IPS DF 6.9 (cell line): ENCODE measurements at regions not wholly inside any gene's neighbourhood (a gene's known extent, or its start where the extent isn't known, plus 50 kb on each side); places are given as distances from the start of the nearest gene placed in this dataset.
"Not testable (repeated sequence)": the region's sequence is repeated elsewhere in the genome, so short reads cannot be mapped to it uniquely, and the experiment has no call there.

Source experiments
- DNase-seq: peaks from one replicate; pipeline ENCODE4 v3.0.0-alpha.2; 2013; ENCODE audit warnings: low read depth, low spot score
- H3K27ac ChIP-seq: one replicate; pipeline ENCODE4 v1.5.1; 2013; ENCODE audit warnings: low read length, control low read depth
- H3K27me3 ChIP-seq: 2 replicates; pipeline ENCODE4 v1.6.1; 2013; ENCODE audit warnings: mild to moderate bottlenecking, low read length; ENCODE audit not compliant: control insufficient read depth, insufficient read depth
- H3K36me3 ChIP-seq: 2 replicates; pipeline ENCODE4 v1.6.1; 2013; ENCODE audit warnings: low read length; ENCODE audit not compliant: control insufficient read depth, insufficient read depth
- H3K4me1 ChIP-seq: 2 replicates; pipeline ENCODE4 v1.6.1; 2013; ENCODE audit warnings: low read length; ENCODE audit not compliant: control insufficient read depth, insufficient read depth
- H3K4me3 ChIP-seq: 2 replicates; pipeline ENCODE4 v1.5.1; 2013; ENCODE audit warnings: mild to moderate bottlenecking, low read length
- H3K9me3 ChIP-seq: 2 replicates; pipeline ENCODE4 v1.6.1; 2013; ENCODE audit warnings: low read length, inconsistent platforms; ENCODE audit not compliant: control insufficient read depth, insufficient read depth
- WGBS: extraction: QIAGEN DNeasy Blood & Tissue Kit; methylation state at CpG from one replicate; pipeline ENCODE4 v1.1.7; 2013; ENCODE audit warnings: mixed read lengths, missing lambda C conversion rate; ENCODE audit not compliant: insufficient read length, insufficient coverage; 5-methylcytosine and 5-hydroxymethylcytosine counted together

DNA sequence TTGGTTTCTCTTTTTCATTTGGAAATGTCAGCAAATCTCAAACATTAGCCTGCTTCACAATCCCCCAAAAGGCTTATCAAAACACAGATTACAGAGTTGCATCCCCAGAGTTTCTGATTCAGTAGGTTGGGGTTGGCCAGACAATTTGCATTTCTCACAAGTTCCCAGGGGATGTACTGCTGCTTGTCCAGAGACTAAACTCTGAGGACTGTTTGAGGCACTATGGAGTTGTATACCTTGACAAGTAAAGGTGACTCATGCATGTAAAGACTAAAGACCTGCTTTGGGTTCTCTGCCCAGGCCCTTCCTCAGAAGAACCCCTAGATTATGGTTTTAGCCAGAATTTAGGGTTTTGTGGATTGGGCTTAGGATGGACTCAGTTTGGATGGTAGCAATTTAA is 151.1 kb upstream of the ARHGEF26 start:
- H3K36me3 ChIP-seq: no peaks in the 10 kb centered on the region
- DNase-seq: no peak
- no peak overlapping the region for H3K4me3 ChIP-seq
- no peak overlapping the region for H3K27ac ChIP-seq
- H3K27me3 ChIP-seq: no peaks in the 10 kb centered on the region
- H3K4me1 ChIP-seq: no peaks in the 10 kb centered on the region
- H3K9me3 ChIP-seq: no peaks in the 10 kb centered on the region

DNA sequence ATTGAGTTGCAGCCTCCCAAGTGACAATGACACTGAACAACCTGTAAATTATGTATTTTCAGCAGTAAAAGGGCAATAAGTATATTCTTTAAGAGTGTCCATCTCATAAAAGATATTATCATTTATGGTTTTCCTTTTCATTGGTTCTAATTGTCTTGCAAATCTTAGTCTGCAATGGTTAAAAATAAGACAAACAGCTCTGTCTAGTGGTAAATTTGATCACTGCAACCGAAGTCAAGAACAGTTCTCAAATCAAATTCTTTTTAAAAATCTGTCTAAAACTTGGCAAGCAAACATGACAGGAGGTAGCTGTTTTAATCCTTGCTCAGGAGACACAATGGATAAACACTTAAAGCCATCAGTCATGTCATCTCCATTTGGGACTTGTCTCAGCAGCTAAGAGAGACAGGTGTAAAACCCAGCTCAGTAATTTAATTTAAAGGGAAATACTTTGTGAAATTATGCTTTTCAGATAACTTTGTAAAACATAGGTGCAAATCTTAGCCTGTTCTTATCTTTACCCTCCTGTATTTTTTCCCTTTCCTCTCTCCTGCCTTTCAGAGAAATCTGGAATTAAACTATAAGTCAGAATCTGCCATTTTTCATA is 150.3 kb upstream of the ARHGEF26 start:
- Histone ChIP-seq H3K36me3 (no peaks in the 10 kb centered on the region), H3K4me3 (no peak overlapping the region), H3K27ac (no peak overlapping the region), H3K4me1 (no peaks in the 10 kb centered on the region), H3K27me3 (no peaks in the 10 kb centered on the region), H3K9me3 (no peaks in the 10 kb centered on the region)
- no peak for DNase-seq
- no CpG with 5 or more reads among the region's 1 CpG for WGBS

DNA sequence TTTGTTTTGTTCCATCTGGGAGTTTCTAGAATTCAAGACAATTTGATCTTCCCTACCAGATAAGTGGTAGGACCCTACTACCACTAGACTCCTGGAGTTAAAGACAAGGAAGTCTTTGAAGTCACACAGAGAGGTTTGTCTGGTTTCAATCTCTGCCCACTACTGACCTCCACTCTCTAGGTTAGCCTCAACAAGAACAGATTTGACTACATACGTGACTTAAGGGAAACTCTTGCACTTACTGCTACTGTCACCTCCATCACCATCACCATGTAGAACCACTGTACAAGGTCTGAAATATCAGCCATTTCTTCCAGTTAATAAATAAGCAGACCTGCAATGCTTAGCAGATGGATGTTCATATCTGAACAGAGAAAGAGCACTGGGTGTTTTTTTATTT is 148.3 kb upstream of the ARHGEF26 start:
- H3K27ac ChIP-seq: no peak overlapping the region
- no peaks in the 10 kb centered on the region for H3K9me3 ChIP-seq
- H3K4me3 ChIP-seq: no peak overlapping the region
- H3K27me3 ChIP-seq: no peaks in the 10 kb centered on the region
- no peaks in the 10 kb centered on the region for H3K36me3 ChIP-seq
- no peak for DNase-seq
- no CpG with 5 or more reads among the region's 1 CpG for WGBS
- H3K4me1 ChIP-seq: no peaks in the 10 kb centered on the region

DNA sequence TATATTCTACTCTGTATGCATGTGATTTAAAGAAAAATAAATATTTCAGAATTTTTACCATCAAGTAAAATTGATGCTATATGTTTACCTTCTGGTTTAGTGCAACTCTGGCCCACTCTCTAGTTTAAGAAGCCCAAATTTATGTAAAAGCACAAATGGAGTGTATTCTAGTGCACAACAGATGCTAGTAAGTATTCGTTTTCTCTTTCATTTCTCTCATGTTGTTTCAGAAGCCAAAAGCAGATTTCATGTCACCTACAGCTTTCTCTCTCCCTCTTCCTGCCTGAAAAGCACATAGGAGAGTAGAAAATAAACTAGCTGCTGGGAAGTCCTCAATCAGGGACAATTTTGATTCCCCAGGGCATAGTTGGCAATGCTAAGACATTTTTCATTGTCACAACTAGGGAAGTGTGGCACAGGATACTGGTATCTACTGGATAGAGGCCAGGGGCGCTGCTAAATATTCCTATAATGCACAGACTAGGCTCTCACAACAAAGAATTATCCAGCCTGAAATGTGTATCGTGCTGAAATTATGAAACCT is 147.4 kb upstream of the ARHGEF26 start:
- no peak for DNase-seq
- Histone ChIP-seq H3K27me3 (no peaks in the 10 kb centered on the region), H3K4me1 (no peaks in the 10 kb centered on the region), H3K36me3 (no peaks in the 10 kb centered on the region), H3K9me3 (no peaks in the 10 kb centered on the region), H3K4me3 (no peak overlapping the region), H3K27ac (no peak overlapping the region)
- no CpG with 5 or more reads among the region's 3 CpGs for WGBS

GRCh38 chr3:153974614-153975013 is 146.6 kb upstream of the ARHGEF26 start:
- no peaks in the 10 kb centered on the region for H3K4me1 ChIP-seq
- H3K27ac ChIP-seq: no peak overlapping the region
- H3K36me3 ChIP-seq: no peaks in the 10 kb centered on the region
- H3K9me3 ChIP-seq: no peaks in the 10 kb centered on the region
- no peak overlapping the region for H3K4me3 ChIP-seq
- no peak for DNase-seq
- H3K27me3 ChIP-seq: no peaks in the 10 kb centered on the region

GRCh38 chr3:153976891-153977554 is 144.2 kb upstream of the ARHGEF26 start:
- WGBS: no CpG with 5 or more reads among the region's 2 CpGs
- Histone ChIP-seq H3K4me1 (no peaks in the 10 kb centered on the region), H3K27ac (no peak overlapping the region), H3K4me3 (no peak overlapping the region), H3K27me3 (no peaks in the 10 kb centered on the region), H3K36me3 (no peaks in the 10 kb centered on the region), H3K9me3 (no peaks in the 10 kb centered on the region)
- no peak for DNase-seq

GRCh38 chr3:153978006-153978405 is 143.2 kb upstream of the ARHGEF26 start:
- no peaks in the 10 kb centered on the region for H3K27me3 ChIP-seq
- no peak overlapping the region for H3K4me3 ChIP-seq
- no CpG with 5 or more reads among the region's 1 CpG for WGBS
- DNase-seq: no peak
- no peaks in the 10 kb centered on the region for H3K9me3 ChIP-seq
- H3K4me1 ChIP-seq: no peaks in the 10 kb centered on the region
- no peaks in the 10 kb centered on the region for H3K36me3 ChIP-seq
- H3K27ac ChIP-seq: no peak overlapping the region

GRCh38 chr3:153979418-153980251 is 141.6 kb upstream of the ARHGEF26 start:
- Histone ChIP-seq H3K36me3 (no peaks in the 10 kb centered on the region), H3K27ac (no peak overlapping the region), H3K4me3 (no peak overlapping the region), H3K9me3 (no peaks in the 10 kb centered on the region), H3K27me3 (no peaks in the 10 kb centered on the region), H3K4me1 (no peaks in the 10 kb centered on the region)
- no peak for DNase-seq
- whole genome bisulfite sequencing: no CpG with 5 or more reads among the region's 6 CpGs

GRCh38 chr3:153980252-153980590 is 141.0 kb upstream of the ARHGEF26 start:
- Histone ChIP-seq H3K27ac (no peak overlapping the region), H3K27me3 (no peaks in the 10 kb centered on the region), H3K9me3 (no peaks in the 10 kb centered on the region), H3K4me1 (no peaks in the 10 kb centered on the region), H3K4me3 (no peak overlapping the region), H3K36me3 (no peaks in the 10 kb centered on the region)
- no peak for DNase-seq
- no CpG with 5 or more reads among the region's 4 CpGs for WGBS

GRCh38 chr3:153997364-153997763 is 123.8 kb upstream of the ARHGEF26 start:
- H3K27ac ChIP-seq, H3K4me3 ChIP-seq, H3K27me3 ChIP-seq, H3K36me3 ChIP-seq, DNase-seq, H3K4me1 ChIP-seq, H3K9me3 ChIP-seq: not testable (repeated sequence)
- no CpG with 5 or more reads among the region's 1 CpG for WGBS
